ENCODE measurements at regions not wholly inside any gene's neighbourhood (a gene's known extent, or its start where the extent isn't known, plus 50 kb on each side); places are given as distances from the start of the nearest gene placed in this dataset.
A peak's percentile ranks its signal among the peaks of the same experiment; 100 is the strongest.

DNA sequence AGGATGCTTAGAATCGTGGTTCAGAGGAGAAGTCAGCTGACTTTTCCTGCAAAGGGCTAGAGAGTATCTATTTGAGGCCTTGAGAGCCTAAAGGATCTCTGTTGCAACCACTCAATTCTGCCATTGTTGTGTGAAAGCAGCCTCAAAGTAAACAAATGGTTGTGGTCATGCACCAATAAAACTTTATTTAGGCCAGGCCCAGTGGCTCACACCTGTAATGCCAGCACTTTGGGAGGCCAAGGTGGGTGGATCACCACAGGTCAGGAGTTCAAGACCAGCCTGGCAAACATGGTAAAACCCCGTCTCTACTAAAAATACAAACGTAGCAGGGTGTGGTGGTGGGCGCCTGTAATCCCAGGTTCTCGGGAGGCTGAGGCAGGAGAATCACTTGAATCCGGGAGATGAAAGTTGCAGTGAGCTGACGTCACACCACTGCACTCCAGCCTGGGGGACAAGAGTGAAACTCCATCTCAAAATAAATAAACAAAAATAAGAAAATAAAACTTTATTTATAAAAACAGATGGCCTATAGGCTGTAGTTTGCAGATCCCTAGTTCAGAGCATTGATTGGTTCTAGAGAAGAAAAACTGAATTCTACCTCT lies 135.9 kb upstream of the KLF4 start:
- Histone ChIP-seq H3K36me3 (ENCODE audit: control insufficient read depth in 4 of 4, insufficient read depth in 4 of 4, low read length in 3 of 4) (no peaks in the 10 kb centered on the region), H3K4me3 (ENCODE audit: control insufficient read depth in 1 of 7, extremely low read depth in 1 of 7, insufficient read depth in 4 of 7, low read depth in 2 of 7, low read length in 6 of 7) (no peak overlapping the region), H3K4me1 (ENCODE audit: control extremely low read depth in 1 of 4, control insufficient read depth in 4 of 4, insufficient read depth in 4 of 4, low read length in 3 of 4) (no peaks in the 10 kb centered on the region), H3K9me3 (ENCODE audit: control extremely low read depth in 1 of 5, control insufficient read depth in 4 of 5, insufficient read depth in 2 of 5, low read depth in 1 of 5, low read length in 4 of 5) (no peaks in the 10 kb centered on the region), H3K27me3 (replicated peaks in 2 of 5; ENCODE audit: control insufficient read depth in 4 of 5, insufficient read depth in 5 of 5, low read length in 4 of 5) (peaks cover 0 to 2% (median 0%) of the 10 kb centered on the region in 5 experiments), H3K27ac (ENCODE audit: insufficient read depth in 1 of 2, low read depth in 1 of 2, low read length in 2 of 2, poor library complexity in 1 of 2, severe bottlenecking in 2 of 2) (no peak overlapping the region)
- 100% methylated on average over 5 of the region's 7 CpGs for WGBS (ENCODE audit: insufficient coverage)
- no peak for DNase-seq
- ChIA-PET CTCF (no interaction called here), POLR2A (no interaction called here)

DNA sequence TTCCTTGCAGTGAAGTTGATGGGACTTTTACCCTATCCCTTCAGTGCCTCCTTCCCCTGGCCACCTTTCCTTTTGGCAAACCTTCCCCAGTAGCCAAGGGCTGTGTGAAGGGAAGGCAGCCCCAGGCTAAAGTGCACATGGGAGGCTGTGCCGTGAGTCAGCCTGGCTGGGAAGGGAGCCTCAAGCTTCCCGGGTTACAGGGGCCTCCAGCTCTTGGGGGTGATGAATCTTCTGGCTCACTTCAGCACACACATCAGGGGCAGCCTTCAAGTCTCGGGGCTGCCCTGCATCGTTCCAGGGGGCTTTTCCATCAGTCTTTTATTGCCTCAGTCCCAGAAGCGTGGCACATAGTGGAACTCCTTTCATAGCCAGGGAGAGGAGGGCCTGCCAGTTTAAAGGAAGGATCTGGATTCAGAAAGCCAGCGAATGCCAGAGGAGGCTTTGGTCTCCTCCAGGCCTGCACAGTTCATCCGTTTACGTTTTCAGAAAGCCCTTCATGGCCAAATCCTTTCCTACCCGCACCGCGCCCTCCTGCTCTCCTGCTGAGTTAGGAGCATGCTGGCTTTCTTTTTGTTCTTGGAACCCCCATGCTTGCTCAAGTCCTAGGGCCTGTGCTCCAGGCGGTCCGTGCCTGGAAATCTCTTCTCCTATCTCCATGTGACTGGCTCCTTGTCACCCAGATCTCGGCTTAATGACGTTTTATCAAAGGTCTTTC lies 134.8 kb upstream of the KLF4 start:
- 89% methylated on average over 13 of the region's 15 CpGs for WGBS (ENCODE audit: insufficient coverage)

DNA sequence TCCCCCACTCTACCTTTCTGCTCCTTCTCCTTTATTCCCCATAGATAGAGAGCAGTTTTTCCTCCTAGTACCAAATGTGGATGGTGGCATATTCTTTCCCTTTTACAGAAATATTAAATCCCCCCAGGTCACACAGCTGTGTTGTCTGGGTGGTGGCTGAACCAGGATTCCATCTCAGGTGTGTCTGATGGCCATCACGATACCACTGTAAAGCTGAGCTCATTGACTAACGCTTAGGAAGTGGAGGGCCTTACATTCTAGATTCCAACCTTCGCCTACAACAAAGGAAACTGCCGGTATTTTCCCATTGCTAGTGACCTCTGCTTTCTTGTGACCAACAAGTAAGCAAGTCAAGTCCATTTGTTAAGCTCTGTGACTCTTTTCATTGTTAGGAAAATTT lies 131.9 kb upstream of the KLF4 start:
- POLR2A ChIA-PET = no interaction called here
- WGBS (ENCODE audit: insufficient coverage) = 100% methylated on average over 1 of the region's 4 CpGs
- no peaks in the 10 kb centered on the region for H3K4me1 ChIP-seq (ENCODE audit: control extremely low read depth in 1 of 4, control insufficient read depth in 4 of 4, insufficient read depth in 4 of 4, low read length in 3 of 4)
- no peak overlapping the region for H3K27ac ChIP-seq (ENCODE audit: insufficient read depth in 1 of 2, low read depth in 1 of 2, low read length in 2 of 2, poor library complexity in 1 of 2, severe bottlenecking in 2 of 2)
- CTCF ChIA-PET = interaction anchor here (0.6 kb wide), 1 partner anchor 13 kb away, joined by 3 read pairs; no protein-coding TSS in a partner anchor
- peaks cover 0 to 2% (median 0%) of the 10 kb centered on the region in 5 experiments for H3K9me3 ChIP-seq (ENCODE audit: control extremely low read depth in 1 of 5, control insufficient read depth in 4 of 5, insufficient read depth in 2 of 5, low read depth in 1 of 5, low read length in 4 of 5)
- H3K27me3 ChIP-seq (replicated peaks in 2 of 5; ENCODE audit: control insufficient read depth in 4 of 5, insufficient read depth in 5 of 5, low read length in 4 of 5) = no peaks in the 10 kb centered on the region
- no peak for DNase-seq
- no peak overlapping the region for H3K4me3 ChIP-seq (ENCODE audit: control insufficient read depth in 1 of 7, extremely low read depth in 1 of 7, insufficient read depth in 4 of 7, low read depth in 2 of 7, low read length in 6 of 7)
- H3K36me3 ChIP-seq (ENCODE audit: control insufficient read depth in 4 of 4, insufficient read depth in 4 of 4, low read length in 3 of 4) = no peaks in the 10 kb centered on the region

More for the DNA sequence above, 134.8 kb upstream of the KLF4 start:
- Histone ChIP-seq H3K4me3 (ENCODE audit: control insufficient read depth in 1 of 7, extremely low read depth in 1 of 7, insufficient read depth in 4 of 7, low read depth in 2 of 7, low read length in 6 of 7) (no peak overlapping the region), H3K27ac (ENCODE audit: insufficient read depth in 1 of 2, low read depth in 1 of 2, low read length in 2 of 2, poor library complexity in 1 of 2, severe bottlenecking in 2 of 2) (no peak overlapping the region), H3K9me3 (ENCODE audit: control extremely low read depth in 1 of 5, control insufficient read depth in 4 of 5, insufficient read depth in 2 of 5, low read depth in 1 of 5, low read length in 4 of 5) (no peaks in the 10 kb centered on the region), H3K4me1 (ENCODE audit: control extremely low read depth in 1 of 4, control insufficient read depth in 4 of 4, insufficient read depth in 4 of 4, low read length in 3 of 4) (no peaks in the 10 kb centered on the region), H3K27me3 (replicated peaks in 2 of 5; ENCODE audit: control insufficient read depth in 4 of 5, insufficient read depth in 5 of 5, low read length in 4 of 5) (peaks cover 0 to 2% (median 0%) of the 10 kb centered on the region in 5 experiments), H3K36me3 (ENCODE audit: control insufficient read depth in 4 of 4, insufficient read depth in 4 of 4, low read length in 3 of 4) (no peaks in the 10 kb centered on the region)
- CTCF ChIA-PET = no interaction called here
- no peak for DNase-seq
- POLR2A ChIA-PET = no interaction called here

DNA sequence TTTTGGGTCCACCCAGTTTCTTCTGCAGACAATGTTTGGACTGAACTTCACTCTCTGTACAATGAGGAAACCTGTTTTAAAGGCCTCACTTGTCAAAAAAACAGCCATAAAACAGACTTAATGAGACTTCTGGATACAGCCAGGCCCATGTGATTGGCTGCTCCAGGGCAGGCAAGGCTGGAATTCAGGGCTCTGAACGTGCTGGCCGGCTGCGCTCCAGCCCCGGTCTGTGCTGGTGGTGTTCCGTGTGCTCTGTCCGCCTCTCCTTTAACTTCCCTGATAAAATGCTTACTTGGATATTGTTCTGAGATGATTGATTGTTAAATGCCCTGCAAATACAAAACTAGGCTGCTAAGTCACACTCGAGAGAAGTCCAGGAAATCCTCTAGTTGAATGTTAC lies 131.2 kb upstream of the KLF4 start:
- H3K9me3 ChIP-seq (ENCODE audit: control extremely low read depth in 1 of 5, control insufficient read depth in 4 of 5, insufficient read depth in 2 of 5, low read depth in 1 of 5, low read length in 4 of 5) = peaks cover 0 to 2% (median 0%) of the 10 kb centered on the region in 5 experiments
- no peak overlapping the region for H3K27ac ChIP-seq (ENCODE audit: insufficient read depth in 1 of 2, low read depth in 1 of 2, low read length in 2 of 2, poor library complexity in 1 of 2, severe bottlenecking in 2 of 2)
- POLR2A ChIA-PET = no interaction called here
- H3K4me1 ChIP-seq (ENCODE audit: control extremely low read depth in 1 of 4, control insufficient read depth in 4 of 4, insufficient read depth in 4 of 4, low read length in 3 of 4) = peaks cover 0 to under 1% (median 0%) of the 10 kb centered on the region in 4 experiments
- WGBS (ENCODE audit: insufficient coverage) = 24% methylated on average over 4 of the region's 7 CpGs
- no peak overlapping the region for H3K4me3 ChIP-seq (ENCODE audit: control insufficient read depth in 1 of 7, extremely low read depth in 1 of 7, insufficient read depth in 4 of 7, low read depth in 2 of 7, low read length in 6 of 7)
- H3K36me3 ChIP-seq (ENCODE audit: control insufficient read depth in 4 of 4, insufficient read depth in 4 of 4, low read length in 3 of 4) = no peaks in the 10 kb centered on the region
- no peaks in the 10 kb centered on the region for H3K27me3 ChIP-seq (replicated peaks in 2 of 5; ENCODE audit: control insufficient read depth in 4 of 5, insufficient read depth in 5 of 5, low read length in 4 of 5)
- CTCF ChIA-PET = no interaction called here
- DNase-seq = no peak

DNA sequence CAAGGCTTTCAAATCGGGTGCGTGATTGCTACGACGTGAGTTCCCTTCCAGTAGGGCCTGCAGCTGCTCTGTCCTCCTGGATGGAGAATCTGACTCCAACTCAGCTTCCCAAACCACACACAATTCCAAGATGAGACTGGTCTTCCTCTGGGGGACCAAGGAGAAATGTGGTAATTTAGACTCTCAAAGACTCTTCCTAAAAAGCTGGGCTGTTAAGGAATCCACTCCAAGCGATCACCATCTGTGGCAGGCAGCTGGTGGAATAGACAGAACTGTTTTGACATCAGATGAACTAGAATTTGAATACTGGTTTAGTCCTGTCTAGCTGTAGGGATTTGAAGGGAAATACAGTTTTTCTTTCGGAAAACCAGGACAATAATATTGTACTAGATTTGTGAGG lies 130.7 kb upstream of the KLF4 start:
- H3K27ac ChIP-seq (ENCODE audit: insufficient read depth in 1 of 2, low read depth in 1 of 2, low read length in 2 of 2, poor library complexity in 1 of 2, severe bottlenecking in 2 of 2) = no peak overlapping the region
- H3K27me3 ChIP-seq (replicated peaks in 2 of 5; ENCODE audit: control insufficient read depth in 4 of 5, insufficient read depth in 5 of 5, low read length in 4 of 5) = no peaks in the 10 kb centered on the region
- H3K36me3 ChIP-seq (ENCODE audit: control insufficient read depth in 4 of 4, insufficient read depth in 4 of 4, low read length in 3 of 4) = no peaks in the 10 kb centered on the region
- ChIA-PET POLR2A (no interaction called here), CTCF (no interaction called here)
- no peak overlapping the region for H3K4me3 ChIP-seq (ENCODE audit: control insufficient read depth in 1 of 7, extremely low read depth in 1 of 7, insufficient read depth in 4 of 7, low read depth in 2 of 7, low read length in 6 of 7)
- H3K9me3 ChIP-seq (ENCODE audit: control extremely low read depth in 1 of 5, control insufficient read depth in 4 of 5, insufficient read depth in 2 of 5, low read depth in 1 of 5, low read length in 4 of 5) = peaks cover 0 to 2% (median 0%) of the 10 kb centered on the region in 5 experiments
- DNase-seq = no peak
- 100% methylated on average over 2 of the region's 6 CpGs for WGBS (ENCODE audit: insufficient coverage)
- peaks cover 0 to 4% (median 0%) of the 10 kb centered on the region in 4 experiments for H3K4me1 ChIP-seq (ENCODE audit: control extremely low read depth in 1 of 4, control insufficient read depth in 4 of 4, insufficient read depth in 4 of 4, low read length in 3 of 4)

DNA sequence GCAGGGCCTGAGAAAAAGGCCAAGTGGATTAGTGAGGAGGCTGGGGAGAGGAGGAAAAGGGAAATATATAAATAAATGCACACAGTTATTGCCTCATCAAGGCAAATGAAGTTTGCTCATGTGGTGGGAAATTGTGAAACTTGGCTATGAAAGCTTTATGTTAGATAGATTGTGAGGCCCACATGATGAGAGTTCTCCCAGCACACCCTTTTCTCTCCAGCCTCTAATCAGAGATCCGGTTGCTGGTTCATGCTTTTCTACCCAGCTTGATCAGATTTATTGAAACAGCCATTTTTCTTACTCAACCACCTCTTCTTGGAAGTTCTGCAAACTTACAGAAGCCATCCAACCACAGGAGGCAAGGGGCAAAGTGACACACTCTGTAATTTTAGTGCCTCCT lies 125.8 kb upstream of the KLF4 start:
- H3K27me3 ChIP-seq (replicated peaks in 2 of 5; ENCODE audit: control insufficient read depth in 4 of 5, insufficient read depth in 5 of 5, low read length in 4 of 5) = peaks cover 0 to 1% (median 0%) of the 10 kb centered on the region in 5 experiments
- CTCF ChIA-PET = no interaction called here
- no peak overlapping the region for H3K27ac ChIP-seq (ENCODE audit: insufficient read depth in 1 of 2, low read depth in 1 of 2, low read length in 2 of 2, poor library complexity in 1 of 2, severe bottlenecking in 2 of 2)
- 80% methylated on average over 1 of the region's 1 CpG for WGBS (ENCODE audit: insufficient coverage)
- H3K9me3 ChIP-seq (ENCODE audit: control extremely low read depth in 1 of 5, control insufficient read depth in 4 of 5, insufficient read depth in 2 of 5, low read depth in 1 of 5, low read length in 4 of 5) = peaks cover 0 to 2% (median 0%) of the 10 kb centered on the region in 5 experiments
- POLR2A ChIA-PET = no interaction called here
- no peak overlapping the region for H3K4me3 ChIP-seq (ENCODE audit: control insufficient read depth in 1 of 7, extremely low read depth in 1 of 7, insufficient read depth in 4 of 7, low read depth in 2 of 7, low read length in 6 of 7)
- no peaks in the 10 kb centered on the region for H3K36me3 ChIP-seq (ENCODE audit: control insufficient read depth in 4 of 4, insufficient read depth in 4 of 4, low read length in 3 of 4)
- peak in 2 of 3 donors; percentile 10 to 15 for DNase-seq
- H3K4me1 ChIP-seq (ENCODE audit: control extremely low read depth in 1 of 4, control insufficient read depth in 4 of 4, insufficient read depth in 4 of 4, low read length in 3 of 4) = peaks cover 0 to 26% (median 0%) of the 10 kb centered on the region in 4 experiments

DNA sequence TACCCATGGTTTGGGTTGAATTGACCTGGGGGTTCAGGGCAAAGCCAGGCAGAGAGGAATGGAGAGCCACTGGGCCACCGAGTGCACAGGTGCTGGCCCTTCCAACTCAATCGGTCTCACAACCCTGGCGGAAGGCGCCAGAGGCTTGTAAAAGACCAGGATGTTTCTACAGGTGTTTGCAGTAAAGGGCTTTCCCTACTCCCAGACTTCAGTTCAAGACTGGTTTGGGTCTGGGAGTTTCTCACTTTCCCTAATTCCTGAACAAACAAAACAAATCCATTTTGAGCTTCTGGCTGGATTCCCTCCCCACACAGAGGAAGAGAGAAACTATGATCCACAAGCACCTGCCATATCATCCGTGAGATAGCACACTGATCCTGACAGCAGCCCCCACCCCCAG lies 125.2 kb upstream of the KLF4 start:
- Histone ChIP-seq H3K9me3 (ENCODE audit: control extremely low read depth in 1 of 5, control insufficient read depth in 4 of 5, insufficient read depth in 2 of 5, low read depth in 1 of 5, low read length in 4 of 5) (peaks cover 0 to 2% (median 0%) of the 10 kb centered on the region in 5 experiments), H3K36me3 (ENCODE audit: control insufficient read depth in 4 of 4, insufficient read depth in 4 of 4, low read length in 3 of 4) (no peaks in the 10 kb centered on the region), H3K4me1 (ENCODE audit: control extremely low read depth in 1 of 4, control insufficient read depth in 4 of 4, insufficient read depth in 4 of 4, low read length in 3 of 4) (peaks cover 0 to 26% (median 0%) of the 10 kb centered on the region in 4 experiments), H3K4me3 (ENCODE audit: control insufficient read depth in 1 of 7, extremely low read depth in 1 of 7, insufficient read depth in 4 of 7, low read depth in 2 of 7, low read length in 6 of 7) (no peak overlapping the region), H3K27me3 (replicated peaks in 2 of 5; ENCODE audit: control insufficient read depth in 4 of 5, insufficient read depth in 5 of 5, low read length in 4 of 5) (peaks cover 0 to 1% (median 0%) of the 10 kb centered on the region in 5 experiments), H3K27ac (ENCODE audit: insufficient read depth in 1 of 2, low read depth in 1 of 2, low read length in 2 of 2, poor library complexity in 1 of 2, severe bottlenecking in 2 of 2) (no peak overlapping the region)
- ChIA-PET POLR2A (no interaction called here), CTCF (no interaction called here)
- WGBS (ENCODE audit: insufficient coverage) = 100% methylated on average over 4 of the region's 5 CpGs
- DNase-seq = no peak

All from common myeloid progenitor, CD34-positive (primary cell).